HEK293T (cell line): ENCODE measurements at regions not wholly inside any gene's neighbourhood (a gene's known extent, or its start where the extent isn't known, plus 50 kb on each side); places are given as distances from the start of the nearest gene placed in this dataset.
"Not testable (repeated sequence)": the region's sequence is repeated elsewhere in the genome, so short reads cannot be mapped to it uniquely, and the experiment has no call there.

ENCODE experiments used
- CTCF ChIA-PET: fragments of 350-600 bp; formaldehyde crosslinking; extraction: SDS; loops from one replicate; lab custom pipeline; 2021; ENCODE audit warnings: antibody characterized with exemption, inconsistent platforms; lab: Yijun Ruan, JAX
- POLR2A ChIA-PET: fragments of 350-600 bp; formaldehyde crosslinking; extraction: SDS; loops from one replicate; lab custom pipeline; 2020; ENCODE audit warnings: antibody characterized with exemption, inconsistent platforms; lab: Yijun Ruan, JAX
- DNase-seq: peaks from one replicate; pipeline ENCODE4 v3.0.0; 2012; ENCODE audit warnings: mixed read lengths; ENCODE audit errors: extremely low spot score
- ARNT ChIP-seq: fragments of 450-650 bp; IDR thresholded peaks from 2 replicates; pipeline ENCODE4 v1.6.1; 2017; ENCODE audit warnings: mild to moderate bottlenecking
- BHLHE40 ChIP-seq: fragments of 450-650 bp; IDR thresholded peaks from 2 replicates; pipeline ENCODE4 v1.6.1; 2016; ENCODE audit warnings: mild to moderate bottlenecking, moderate library complexity, borderline replicate concordance
- CTBP1 ChIP-seq: fragments of 450-650 bp; IDR thresholded peaks from 2 replicates; pipeline ENCODE4 v1.6.1; 2016; ENCODE audit warnings: borderline replicate concordance
- ELF4 ChIP-seq: fragments of 450-650 bp; IDR thresholded peaks from 2 replicates; pipeline ENCODE4 v1.6.1; 2017; ENCODE audit warnings: antibody characterized with exemption
- FOXA1 ChIP-seq: fragments of 450-650 bp; IDR thresholded peaks from 2 replicates; pipeline ENCODE4 v1.6.1; 2016; ENCODE audit warnings: mild to moderate bottlenecking
- FOXK2 ChIP-seq: fragments of 450-650 bp; IDR thresholded peaks from 2 replicates; pipeline ENCODE4 v1.6.1; 2016; ENCODE audit warnings: mild to moderate bottlenecking
- FOXM1 ChIP-seq: fragments of 450-650 bp; IDR thresholded peaks from 2 replicates; pipeline ENCODE4 v1.6.1; 2017; ENCODE audit warnings: mild to moderate bottlenecking, borderline replicate concordance
- HDGF ChIP-seq: fragments of 450-650 bp; IDR thresholded peaks from 2 replicates; pipeline ENCODE4 v1.6.1; 2017; ENCODE audit warnings: antibody characterized with exemption, borderline replicate concordance
- L3MBTL2 ChIP-seq: fragments of 450-650 bp; conservative IDR thresholded peaks from 2 replicates; pipeline ENCODE4 v1.6.1; 2016; ENCODE audit warnings: mild to moderate bottlenecking
- LEF1 ChIP-seq: fragments of 450-650 bp; IDR thresholded peaks from 2 replicates; pipeline ENCODE4 v1.6.1; 2017; ENCODE audit warnings: mild to moderate bottlenecking, borderline replicate concordance
- NFRKB ChIP-seq: fragments of 450-650 bp; IDR thresholded peaks from 2 replicates; pipeline ENCODE4 v1.6.1; 2016; ENCODE audit warnings: mild to moderate bottlenecking, moderate library complexity
- PKNOX1 ChIP-seq: fragments of 450-650 bp; IDR thresholded peaks from 2 replicates; pipeline ENCODE4 v1.6.1; 2016
- SP1 ChIP-seq: fragments of 450-650 bp; IDR thresholded peaks from 2 replicates; pipeline ENCODE4 v1.6.1; 2017
- SUZ12 ChIP-seq: fragments of 450-650 bp; IDR thresholded peaks from 2 replicates; pipeline ENCODE4 v1.6.1; 2016; ENCODE audit warnings: mild to moderate bottlenecking
- TARDBP ChIP-seq: fragments of 450-650 bp; IDR thresholded peaks from 2 replicates; pipeline ENCODE4 v1.6.1; 2016
- ZNF384 ChIP-seq: fragments of 450-650 bp; IDR thresholded peaks from 2 replicates; pipeline ENCODE4 v1.6.1; 2016

GRCh38 chr5:67805666-67806348, 409.7 kb upstream of the PIK3R1 start:
- DNase-seq: no peak
- TF ChIP-seq LEF1: no peak
- no peak for TF ChIP-seq CTBP1
- TF ChIP-seq TARDBP: no peak
- no peak for TF ChIP-seq L3MBTL2
- TF ChIP-seq NFRKB: no peak
- TF ChIP-seq PKNOX1: no peak
- TF ChIP-seq ARNT: no peak
- TF ChIP-seq ELF4: no peak
- no peak for TF ChIP-seq FOXK2
- TF ChIP-seq FOXM1: no peak
- TF ChIP-seq FOXA1: no peak
- POLR2A ChIA-PET: no interaction called here
- CTCF ChIA-PET: interaction anchor here (0.5 to 0.6 kb wide), 3 partner anchors 35 to 1585 kb away, joined by 4 to 6 read pairs (median 4); no protein-coding TSS in a partner anchor

GRCh38 chr5:67802766-67803165, 412.8 kb upstream of the PIK3R1 start:
- TF ChIP-seq NFRKB (no peak), SUZ12 (no peak), TARDBP (no peak), L3MBTL2 (no peak), PKNOX1 (no peak), FOXK2 (no peak), BHLHE40 (no peak), SP1 (no peak), HDGF (no peak), FOXM1 (no peak), ZNF384 (no peak), LEF1 (no peak), ELF4 (no peak), ARNT (no peak), CTBP1 (no peak), FOXA1 (no peak)
- no peak for DNase-seq
- ChIA-PET CTCF (no interaction called here), POLR2A (no interaction called here)

GRCh38 chr5:67799732-67800234, 415.8 kb upstream of the PIK3R1 start:
- ChIA-PET CTCF (no interaction called here), POLR2A (no interaction called here)
- DNase-seq: no peak
- TF ChIP-seq FOXM1 (no peak), SUZ12 (no peak), FOXK2 (no peak), NFRKB (no peak), CTBP1 (no peak), FOXA1 (no peak), BHLHE40 (no peak), PKNOX1 (no peak), ARNT (no peak), TARDBP (no peak)

GRCh38 chr5:67798470-67798869, 417.1 kb upstream of the PIK3R1 start:
- DNase-seq, CTCF ChIA-PET, POLR2A ChIA-PET: not testable (repeated sequence)

- no peak for TF ChIP-seq TARDBP
- no peak for TF ChIP-seq ZNF384
- no peak for TF ChIP-seq SP1
- TF ChIP-seq HDGF: no peak
- TF ChIP-seq SUZ12: no peak
- TF ChIP-seq NFRKB: no peak
- TF ChIP-seq FOXK2: no peak
- no peak for TF ChIP-seq ARNT
- no peak for TF ChIP-seq FOXA1
- no peak for TF ChIP-seq ELF4
- no peak for TF ChIP-seq FOXM1
- no peak for TF ChIP-seq PKNOX1
- TF ChIP-seq BHLHE40: no peak
- TF ChIP-seq LEF1: no peak
- no peak for TF ChIP-seq CTBP1
- no peak for TF ChIP-seq L3MBTL2
- POLR2A ChIA-PET: no interaction called here
- DNase-seq: no peak
- CTCF ChIA-PET: no interaction called here
Measured at GRCh38 chr5:67795781-67796477, 419.6 kb upstream of the PIK3R1 start.
